HPDE6-E6E7 (cell line): ENCODE measurements at regions not wholly inside any gene's neighbourhood (a gene's known extent, or its start where the extent isn't known, plus 50 kb on each side); places are given as distances from the start of the nearest gene placed in this dataset.

Source experiments
- DNase-seq: peaks from one replicate; pipeline ENCODE4 v3.0.0; 2011; ENCODE audit warnings: missing footprints; ENCODE audit errors: extremely low spot score

GRCh38 chr4:136414981-136415380, 1117.3 kb downstream of the PCDH18 start:
- DNase-seq: no peak

- peak; percentile 42 for DNase-seq
Observed at GRCh38 chr4:136412708-136413107, 1119.6 kb downstream of the PCDH18 start.

GRCh38 chr4:136400829-136401228, 1131.5 kb downstream of the PCDH18 start:
- no peak for DNase-seq

GRCh38 chr4:136395212-136395722, 1137.0 kb downstream of the PCDH18 start:
- no peak for DNase-seq

GRCh38 chr4:136392576-136392975, 1139.7 kb downstream of the PCDH18 start:
- DNase-seq: no peak

- DNase-seq: no peak
Observed at GRCh38 chr4:136390824-136391223, 1141.5 kb downstream of the PCDH18 start.

GRCh38 chr4:136383082-136383481, 1149.2 kb downstream of the PCDH18 start:
- no peak for DNase-seq

GRCh38 chr4:136371231-136371630, 1161.1 kb downstream of the PCDH18 start:
- no peak for DNase-seq

- DNase-seq: peak; percentile 11
Observed at GRCh38 chr4:136369073-136369472, 1163.2 kb downstream of the PCDH18 start.

GRCh38 chr4:136357556-136357955, 1174.7 kb downstream of the PCDH18 start:
- DNase-seq: no peak

- DNase-seq: no peak
Observed at GRCh38 chr4:136355970-136356369, 1176.3 kb downstream of the PCDH18 start.

- DNase-seq: no peak
Observed at GRCh38 chr4:136343340-136343739, 1189.0 kb downstream of the PCDH18 start.

GRCh38 chr4:136342666-136343065, 1189.6 kb downstream of the PCDH18 start:
- no peak for DNase-seq

GRCh38 chr4:136337216-136337615, 1195.1 kb downstream of the PCDH18 start:
- DNase-seq: no peak

- DNase-seq: no peak
Observed at GRCh38 chr4:136336479-136336878, 1195.8 kb downstream of the PCDH18 start.

GRCh38 chr4:136329042-136329662, 1203.1 kb downstream of the PCDH18 start:
- no peak for DNase-seq

GRCh38 chr4:136328131-136328530, 1204.2 kb downstream of the PCDH18 start:
- no peak for DNase-seq

GRCh38 chr4:136320465-136320813, 1211.9 kb downstream of the PCDH18 start:
- DNase-seq: no peak

- DNase-seq: peak; percentile 71
Observed at GRCh38 chr4:136319789-136320464, 1212.4 kb downstream of the PCDH18 start.

GRCh38 chr4:136316961-136317360, 1215.3 kb downstream of the PCDH18 start:
- DNase-seq: no peak

GRCh38 chr4:136314686-136315085, 1217.6 kb downstream of the PCDH18 start:
- no peak for DNase-seq

- no peak for DNase-seq
Observed at GRCh38 chr4:136311774-136312173, 1220.5 kb downstream of the PCDH18 start.

GRCh38 chr4:136307765-136308164, 1224.5 kb downstream of the PCDH18 start:
- DNase-seq: no peak
